ENCODE measurements at regions not wholly inside any gene's neighbourhood (a gene's known extent, or its start where the extent isn't known, plus 50 kb on each side); places are given as distances from the start of the nearest gene placed in this dataset.

GRCh38 chr5:117100176-117100575 lies 525.6 kb upstream of the SEMA6A start:
- TF ChIP-seq CTCF (IDR thresholded peaks at IDR 0.05 in 8 of 11, conservative IDR thresholded peaks at IDR 0.05 in 3 of 11) (no peak), POLR2A (IDR thresholded peaks at IDR 0.05) (no peak), POLR2AphosphoS5 (IDR thresholded peaks at IDR 0.05) (no peak)

Measured in spleen (tissue), 7 donors.